OCI-LY1 (cell line): ENCODE measurements at regions not wholly inside any gene's neighbourhood (a gene's known extent, or its start where the extent isn't known, plus 50 kb on each side); places are given as distances from the start of the nearest gene placed in this dataset.

Source experiments
- CTCF ChIP-seq: fragments of 200-600 bp; sonication (generic), shearing (Covaris generic); IDR thresholded peaks from 2 replicates; pipeline ENCODE4 v1.5.1; 2017; ENCODE audit warnings: mild to moderate bottlenecking, antibody characterized with exemption, low read length, moderate library complexity, mixed read lengths
- EZH2 ChIP-seq: fragments of 200-600 bp; sonication (generic), shearing (Covaris generic); IDR thresholded peaks from 2 replicates; pipeline ENCODE4 v1.8.0; 2017; ENCODE audit warnings: borderline replicate concordance, mixed run types, mild to moderate bottlenecking, antibody characterized with exemption, low read length, moderate library complexity, mixed read lengths

GRCh38 chr2:241974096-241974495 lies 104.6 kb downstream of the RTP5 start:
- no peak for TF ChIP-seq CTCF
- TF ChIP-seq EZH2: no peak
